OCI-LY1 (cell line): ENCODE measurements at regions not wholly inside any gene's neighbourhood (a gene's known extent, or its start where the extent isn't known, plus 50 kb on each side); places are given as distances from the start of the nearest gene placed in this dataset.
"Not testable (repeated sequence)": the region's sequence is repeated elsewhere in the genome, so short reads cannot be mapped to it uniquely, and the experiment has no call there.

Experiments used
- CTCF ChIP-seq: fragments of 200-600 bp; sonication (generic), shearing (Covaris generic); IDR thresholded peaks from 2 replicates; pipeline ENCODE4 v1.5.1; 2017; ENCODE audit warnings: mild to moderate bottlenecking, antibody characterized with exemption, low read length, moderate library complexity, mixed read lengths
- EZH2 ChIP-seq: fragments of 200-600 bp; sonication (generic), shearing (Covaris generic); IDR thresholded peaks from 2 replicates; pipeline ENCODE4 v1.8.0; 2017; ENCODE audit warnings: borderline replicate concordance, mixed run types, mild to moderate bottlenecking, antibody characterized with exemption, low read length, moderate library complexity, mixed read lengths

- not testable (repeated sequence) for TF ChIP-seq CTCF, EZH2
Observed at GRCh38 chr2:131661101-131661782, 133.6 kb downstream of the CCDC74A start.
